Muscle layer of duodenum (tissue), 2 donors: ENCODE measurements at regions not wholly inside any gene's neighbourhood (a gene's known extent, or its start where the extent isn't known, plus 50 kb on each side); places are given as distances from the start of the nearest gene placed in this dataset.

Source experiments
- H3K27ac ChIP-seq: one replicate; pipeline ENCODE4 v1.7.0; 2013; ENCODE audit warnings: mild to moderate bottlenecking, low read length
- H3K27me3 ChIP-seq: one replicate; pipeline ENCODE4 v1.7.0; 2013; ENCODE audit warnings: low read depth, mild to moderate bottlenecking, control low read depth, low read length
- H3K36me3 ChIP-seq, 2 donors: one replicate each; pipeline ENCODE4 v1.7.0; 2013; ENCODE audit warnings: low read length in 2 of 2, control low read depth in 1 of 2, mild to moderate bottlenecking in 1 of 2; ENCODE audit not compliant: insufficient read depth in 2 of 2, control insufficient read depth in 1 of 2
- H3K4me1 ChIP-seq, 2 donors: one replicate each; pipeline ENCODE4 v1.7.0; 2013; ENCODE audit warnings: low read length in 2 of 2, mild to moderate bottlenecking in 2 of 2, control low read depth in 1 of 2, moderate library complexity in 1 of 2; ENCODE audit not compliant: insufficient read depth in 2 of 2, control insufficient read depth in 1 of 2
- H3K4me3 ChIP-seq, 2 donors: one replicate each; pipeline ENCODE4 v1.7.0; 2013; ENCODE audit warnings: low read length in 2 of 2, low read depth in 1 of 2, mild to moderate bottlenecking in 1 of 2
- H3K9me3 ChIP-seq, 2 donors: one replicate each; pipeline ENCODE4 v1.7.0; 2013; ENCODE audit warnings: low read length in 2 of 2, control low read depth in 1 of 2, mild to moderate bottlenecking in 1 of 2; ENCODE audit not compliant: control insufficient read depth in 1 of 2
- donor health status: healthy.

- Histone ChIP-seq H3K4me1 (peaks cover 0 to 5% of the 10 kb centered on the region in 2 donors), H3K27me3 (no peaks in the 10 kb centered on the region), H3K9me3 (no peaks in the 10 kb centered on the region), H3K4me3 (no peak overlapping the region), H3K36me3 (no peaks in the 10 kb centered on the region), H3K27ac (no peak overlapping the region)
Measured at GRCh38 chr2:23127465-23127864, 257.5 kb upstream of the KLHL29 start.

- Histone ChIP-seq H3K36me3 (no peaks in the 10 kb centered on the region), H3K27ac (no peak overlapping the region)
Measured at GRCh38 chr2:23128684-23129292, 256.2 kb upstream of the KLHL29 start.

GRCh38 chr2:23131066-23131575 lies 253.9 kb upstream of the KLHL29 start:
- H3K27me3 ChIP-seq: no peaks in the 10 kb centered on the region
- H3K4me3 ChIP-seq: no peak overlapping the region
- no peak overlapping the region for H3K27ac ChIP-seq
- H3K9me3 ChIP-seq: no peaks in the 10 kb centered on the region
- H3K36me3 ChIP-seq: no peaks in the 10 kb centered on the region
- H3K4me1 ChIP-seq: peaks cover 5 to 8% of the 10 kb centered on the region in 2 donors

More at GRCh38 chr2:23128684-23129292, 256.2 kb upstream of the KLHL29 start:
- no peak overlapping the region for H3K4me3 ChIP-seq
- no peaks in the 10 kb centered on the region for H3K9me3 ChIP-seq
- H3K4me1 ChIP-seq: peaks cover 0 to 5% of the 10 kb centered on the region in 2 donors
- no peaks in the 10 kb centered on the region for H3K27me3 ChIP-seq

GRCh38 chr2:23132000-23132399 lies 253.0 kb upstream of the KLHL29 start:
- Histone ChIP-seq H3K9me3 (no peaks in the 10 kb centered on the region), H3K36me3 (no peaks in the 10 kb centered on the region), H3K27me3 (no peaks in the 10 kb centered on the region), H3K4me3 (no peak overlapping the region), H3K27ac (no peak overlapping the region), H3K4me1 (peaks cover 5 to 8% of the 10 kb centered on the region in 2 donors)

GRCh38 chr2:23132823-23133595 lies 252.0 kb upstream of the KLHL29 start:
- no peak overlapping the region for H3K27ac ChIP-seq
- no peaks in the 10 kb centered on the region for H3K36me3 ChIP-seq
- peaks cover 2 to 8% of the 10 kb centered on the region in 2 donors for H3K4me1 ChIP-seq
- H3K4me3 ChIP-seq: no peak overlapping the region
- no peaks in the 10 kb centered on the region for H3K9me3 ChIP-seq
- H3K27me3 ChIP-seq: no peaks in the 10 kb centered on the region

- no peak overlapping the region for H3K27ac ChIP-seq
- H3K27me3 ChIP-seq: no peaks in the 10 kb centered on the region
- H3K9me3 ChIP-seq: no peaks in the 10 kb centered on the region
- no peak overlapping the region for H3K4me3 ChIP-seq
- H3K36me3 ChIP-seq: no peaks in the 10 kb centered on the region
- H3K4me1 ChIP-seq: peaks cover 0 to 8% of the 10 kb centered on the region in 2 donors
Measured at GRCh38 chr2:23134726-23135125, 250.3 kb upstream of the KLHL29 start.

- H3K36me3 ChIP-seq: no peaks in the 10 kb centered on the region
- H3K9me3 ChIP-seq: no peaks in the 10 kb centered on the region
- peaks cover 0 to 8% of the 10 kb centered on the region in 2 donors for H3K4me1 ChIP-seq
- H3K4me3 ChIP-seq: no peak overlapping the region
- no peak overlapping the region for H3K27ac ChIP-seq
- no peaks in the 10 kb centered on the region for H3K27me3 ChIP-seq
Measured at GRCh38 chr2:23135481-23136100, 249.4 kb upstream of the KLHL29 start.

GRCh38 chr2:23137166-23137565 lies 247.8 kb upstream of the KLHL29 start:
- Histone ChIP-seq H3K4me3 (no peak overlapping the region), H3K4me1 (peaks cover 0 to 8% of the 10 kb centered on the region in 2 donors), H3K36me3 (no peaks in the 10 kb centered on the region), H3K9me3 (no peaks in the 10 kb centered on the region), H3K27me3 (no peaks in the 10 kb centered on the region), H3K27ac (no peak overlapping the region)

GRCh38 chr2:23138701-23139100 lies 246.3 kb upstream of the KLHL29 start:
- Histone ChIP-seq H3K4me3 (no peak overlapping the region), H3K27ac (no peak overlapping the region), H3K36me3 (no peaks in the 10 kb centered on the region), H3K9me3 (no peaks in the 10 kb centered on the region), H3K4me1 (peaks cover 0 to 8% of the 10 kb centered on the region in 2 donors), H3K27me3 (no peaks in the 10 kb centered on the region)

- Histone ChIP-seq H3K27me3 (no peaks in the 10 kb centered on the region), H3K36me3 (no peaks in the 10 kb centered on the region), H3K4me1 (no peaks in the 10 kb centered on the region), H3K27ac (no peak overlapping the region), H3K4me3 (no peak overlapping the region), H3K9me3 (no peaks in the 10 kb centered on the region)
Measured at GRCh38 chr2:23145460-23145859, 239.5 kb upstream of the KLHL29 start.

- Histone ChIP-seq H3K27me3 (no peaks in the 10 kb centered on the region), H3K36me3 (no peaks in the 10 kb centered on the region), H3K4me3 (no peak overlapping the region), H3K4me1 (no peaks in the 10 kb centered on the region), H3K9me3 (no peaks in the 10 kb centered on the region), H3K27ac (no peak overlapping the region)
Measured at GRCh38 chr2:23146011-23146410, 239.0 kb upstream of the KLHL29 start.
